Body of pancreas (tissue), 4 donors: ENCODE measurements at regions not wholly inside any gene's neighbourhood (a gene's known extent, or its start where the extent isn't known, plus 50 kb on each side); places are given as distances from the start of the nearest gene placed in this dataset.
A peak's percentile ranks its signal among the peaks of the same experiment; 100 is the strongest.
"Not testable (repeated sequence)": the region's sequence is repeated elsewhere in the genome, so short reads cannot be mapped to it uniquely, and the experiment has no call there.

Experiments
- ATAC-seq: fragments of 150-250 bp; one replicate; pipeline ENCODE4 v1.9.1; 2016
- DNase-seq, 4 donors: peaks; one replicate each; pipeline ENCODE4 v3.0.0-alpha.2; 2019
- H3K27ac ChIP-seq, 4 donors: fragments of 200-600 bp; sonication (generic); 1 replicate in 3 of 4; 2 replicates in 1 of 4; pipeline versions ENCODE4 v1.5.1 to v1.6.1; 2016 to 2019; ENCODE audit warnings: mild to moderate bottlenecking in 1 of 4, mixed read lengths in 1 of 4, moderate library complexity in 1 of 4
- H3K27me3 ChIP-seq, 2 donors: fragments of 200-600 bp; sonication (generic); one replicate each; pipeline ENCODE4 v1.6.0; 2016; ENCODE audit warnings: mild to moderate bottlenecking in 1 of 2
- H3K36me3 ChIP-seq, 2 donors: fragments of 200-600 bp; sonication (generic); replicated peaks in 1 of 2; 2 replicates each; pipeline ENCODE4 v1.5.1; 2016; ENCODE audit warnings: low read depth in 2 of 2; ENCODE audit not compliant: insufficient read depth in 1 of 2
- H3K4me1 ChIP-seq: fragments of 200-600 bp; sonication (generic); one replicate; pipeline ENCODE4 v1.6.0; 2016
- H3K4me3 ChIP-seq, 2 donors: fragments of 200-600 bp; sonication (generic); 1 replicate in 1 of 2; 2 replicates in 1 of 2; pipeline ENCODE4 v1.5.1; 2016 to 2019
- H3K9me3 ChIP-seq, 3 donors: fragments of 200-600 bp; sonication (generic); 1 replicate in 2 of 3; 2 replicates in 1 of 3; pipeline ENCODE4 v1.5.1; 2016
- CTCF ChIP-seq, 7 experiments: fragments of 450-650 bp in 4 of 7; fragments of 200-600 bp in 3 of 7; sonication (generic) in 3 of 7; IDR thresholded peaks; one replicate each; pipeline ENCODE4 v1.5.1; 2016 to 2019; ENCODE audit warnings: antibody characterized with exemption in 7 of 7
- POLR2A ChIP-seq, 3 donors: fragments of 450-650 bp; IDR thresholded peaks; one replicate each; pipeline ENCODE4 v1.6.1; 2016; ENCODE audit warnings: antibody characterized with exemption in 3 of 3, mild to moderate bottlenecking in 2 of 3
- WGBS, 2 donors: methylation state at CpG; one replicate each; pipeline ENCODE4 v1.1.5; 2017; 5-methylcytosine and 5-hydroxymethylcytosine counted together
- intact Hi-C: fragments of 100-400 bp; cut with DNase I; formaldehyde crosslinking; loops from one replicate; pipeline ENCODE4 v1.15.1; 2023

DNA sequence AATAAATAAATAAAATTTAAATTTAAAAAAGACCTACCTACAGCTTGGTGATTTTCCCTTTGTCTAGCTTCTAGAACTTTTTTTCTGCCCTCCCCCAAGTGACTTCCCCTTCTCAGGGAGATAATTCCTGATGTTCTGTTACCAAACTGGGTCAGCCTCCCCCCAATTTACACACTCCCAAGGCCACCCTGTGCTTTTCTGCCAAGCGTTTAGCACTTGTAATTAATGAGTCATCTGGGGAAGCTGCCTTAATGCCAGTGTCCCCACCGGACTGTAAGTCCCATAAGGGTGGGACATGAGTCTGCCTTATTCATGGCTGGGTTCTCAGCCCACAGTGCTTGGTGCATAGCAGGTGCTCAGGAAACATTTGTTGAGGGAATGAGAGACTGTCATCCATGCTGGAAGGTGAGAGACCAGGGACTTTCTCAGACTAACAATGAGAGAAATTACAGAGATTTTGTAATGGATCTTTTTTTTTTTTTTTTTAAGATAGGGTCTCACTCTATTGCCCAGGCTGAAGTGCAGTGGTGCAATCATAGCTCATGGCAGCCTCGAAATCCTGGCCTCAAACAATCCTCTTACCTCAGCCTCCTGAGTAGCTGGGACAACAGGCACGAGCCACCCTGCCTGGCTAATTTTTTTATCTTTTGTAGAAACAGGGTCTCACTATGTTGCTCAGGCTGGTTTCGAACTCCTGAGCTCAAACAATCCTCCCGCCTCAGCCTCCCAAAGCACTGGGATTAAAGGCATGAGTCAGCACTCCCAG, 106.8 kb downstream of the PHETA1 start:
- Histone ChIP-seq H3K27me3 (no peaks in the 10 kb centered on the region), H3K9me3 (no peaks in the 10 kb centered on the region), H3K4me3 (no peak overlapping the region), H3K27ac (no peak overlapping the region), H3K36me3 (no peaks in the 10 kb centered on the region), H3K4me1 (no peaks in the 10 kb centered on the region)
- intact Hi-C loops = no loop called here
- WGBS, 2 donors = 59 to 61% methylated on average over 6 of the region's 6 CpGs
- ATAC-seq = no peak
- peak in 2 of 4 donors; percentile 10 to 19 for DNase-seq
- TF ChIP-seq POLR2A (IDR thresholded peaks at IDR 0.05) (no peak), CTCF (IDR thresholded peaks at IDR 0.05) (no peak)

DNA sequence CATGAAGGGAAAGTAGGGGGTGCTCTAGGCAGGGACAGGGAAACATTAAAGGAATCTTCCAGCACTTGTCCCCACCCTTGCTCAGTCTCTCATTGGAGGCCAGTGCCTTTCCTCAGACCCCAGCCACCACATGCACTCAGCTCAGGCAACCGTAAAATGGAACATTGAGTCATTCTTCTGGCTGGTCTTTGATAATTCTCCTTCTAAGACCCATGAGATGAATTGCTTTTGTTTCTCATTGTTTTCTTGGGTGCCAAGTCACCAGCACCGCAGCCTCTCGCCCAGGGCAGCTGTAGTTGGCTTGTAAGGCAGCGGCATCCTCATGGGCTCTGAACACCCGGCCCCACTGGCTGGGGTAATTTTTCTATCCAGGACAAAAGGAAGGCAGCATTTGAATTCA, 108.2 kb downstream of the PHETA1 start:
- DNase-seq (no peak), ATAC-seq (no peak)
- Histone ChIP-seq H3K4me3 (no peak overlapping the region), H3K9me3 (no peaks in the 10 kb centered on the region), H3K27ac (no peak overlapping the region), H3K4me1 (no peaks in the 10 kb centered on the region), H3K27me3 (no peaks in the 10 kb centered on the region), H3K36me3 (no peaks in the 10 kb centered on the region)
- whole genome bisulfite sequencing, 2 donors = 80 to 95% methylated on average over 5 of the region's 5 CpGs
- intact Hi-C loops = no loop called here
- TF ChIP-seq CTCF (IDR thresholded peaks at IDR 0.05) (no peak), POLR2A (IDR thresholded peaks at IDR 0.05) (no peak)

- H3K4me1 ChIP-seq = no peaks in the 10 kb centered on the region
- H3K9me3 ChIP-seq = no peaks in the 10 kb centered on the region
- ATAC-seq (no peak), DNase-seq (no peak)
- intact Hi-C loops = no loop called here
- H3K4me3 ChIP-seq = no peak overlapping the region
- H3K27ac ChIP-seq = no peak overlapping the region
- no peaks in the 10 kb centered on the region for H3K27me3 ChIP-seq
- no peak for TF ChIP-seq POLR2A (IDR thresholded peaks at IDR 0.05)
- no peak for TF ChIP-seq CTCF (IDR thresholded peaks at IDR 0.05)
- WGBS, 2 donors = 90 to 92% methylated on average over 4 of the region's 4 CpGs
- no peaks in the 10 kb centered on the region for H3K36me3 ChIP-seq
Measured at GRCh38 chr12:111259231-111259630, 109.7 kb downstream of the PHETA1 start.

- H3K4me3 ChIP-seq, H3K4me1 ChIP-seq, DNase-seq, H3K27ac ChIP-seq, ATAC-seq, H3K9me3 ChIP-seq, intact Hi-C loops, H3K36me3 ChIP-seq, H3K27me3 ChIP-seq: not testable (repeated sequence)
- WGBS, 2 donors = 92 to 96% methylated on average over 8 to 10 of the region's 10 CpGs
Measured at GRCh38 chr12:111258081-111258480, 110.8 kb downstream of the PHETA1 start.

- Histone ChIP-seq H3K36me3 (no peaks in the 10 kb centered on the region), H3K27ac (no peak overlapping the region), H3K9me3 (no peaks in the 10 kb centered on the region), H3K27me3 (no peaks in the 10 kb centered on the region), H3K4me3 (no peak overlapping the region), H3K4me1 (no peaks in the 10 kb centered on the region)
- no peak for ATAC-seq
- no peak for DNase-seq
- intact Hi-C loops = no loop called here
- TF ChIP-seq POLR2A (IDR thresholded peaks at IDR 0.05) (no peak), CTCF (IDR thresholded peaks at IDR 0.05) (no peak)
Measured at GRCh38 chr12:111257435-111257902, 111.4 kb downstream of the PHETA1 start.
